ENCODE measurements at regions not wholly inside any gene's neighbourhood (a gene's known extent, or its start where the extent isn't known, plus 50 kb on each side); places are given as distances from the start of the nearest gene placed in this dataset.
"Not testable (repeated sequence)": the region's sequence is repeated elsewhere in the genome, so short reads cannot be mapped to it uniquely, and the experiment has no call there.

- DNase-seq (ENCODE audit: low spot score): no peak
Measured at GRCh38 chr9:27673641-27674040, 100.4 kb upstream of the C9orf72 start.

GRCh38 chr9:27675354-27675753 is 102.1 kb upstream of the C9orf72 start:
- peak; percentile 54 for DNase-seq (ENCODE audit: low spot score)

- DNase-seq (ENCODE audit: low spot score): no peak
Measured at GRCh38 chr9:27676827-27677226, 103.5 kb upstream of the C9orf72 start.

- no peak for DNase-seq (ENCODE audit: low spot score)
Measured at GRCh38 chr9:27679338-27679737, 106.1 kb upstream of the C9orf72 start.

- DNase-seq (ENCODE audit: low spot score): no peak
Measured at GRCh38 chr9:27683181-27683580, 109.9 kb upstream of the C9orf72 start.

- DNase-seq (ENCODE audit: low spot score): no peak
Measured at GRCh38 chr9:27688954-27689353, 115.7 kb upstream of the C9orf72 start.

GRCh38 chr9:27690816-27691215 is 117.5 kb upstream of the C9orf72 start:
- not testable (repeated sequence) for DNase-seq (ENCODE audit: low spot score)

- DNase-seq (ENCODE audit: low spot score): no peak
Measured at GRCh38 chr9:27699621-27700020, 126.3 kb upstream of the C9orf72 start.

- DNase-seq (ENCODE audit: low spot score): no peak
Measured at GRCh38 chr9:27701016-27701415, 127.7 kb upstream of the C9orf72 start.

- DNase-seq (ENCODE audit: low spot score): no peak
Measured at GRCh38 chr9:27701587-27701986, 128.3 kb upstream of the C9orf72 start.

- no peak for DNase-seq (ENCODE audit: low spot score)
Measured at GRCh38 chr9:27703216-27703980, 130.1 kb upstream of the C9orf72 start.

- no peak for DNase-seq (ENCODE audit: low spot score)
Measured at GRCh38 chr9:27711241-27711640, 138.0 kb upstream of the C9orf72 start.

- no peak for DNase-seq (ENCODE audit: low spot score)
Measured at GRCh38 chr9:27712806-27713205, 139.5 kb upstream of the C9orf72 start.

GRCh38 chr9:27714388-27714787 is 141.1 kb upstream of the C9orf72 start:
- DNase-seq (ENCODE audit: low spot score): no peak

- DNase-seq (ENCODE audit: low spot score): peak; percentile 48
Measured at GRCh38 chr9:27715651-27716050, 142.4 kb upstream of the C9orf72 start.

GRCh38 chr9:27717991-27718390 is 144.7 kb upstream of the C9orf72 start:
- DNase-seq (ENCODE audit: low spot score): no peak

- DNase-seq (ENCODE audit: low spot score): no peak
Measured at GRCh38 chr9:27719711-27720110, 146.4 kb upstream of the C9orf72 start.

GRCh38 chr9:27722866-27723265 is 149.6 kb upstream of the C9orf72 start:
- no peak for DNase-seq (ENCODE audit: low spot score)

- DNase-seq (ENCODE audit: low spot score): peak; percentile 70
Measured at GRCh38 chr9:27726244-27727081, 153.2 kb upstream of the C9orf72 start.

- no peak for DNase-seq (ENCODE audit: low spot score)
Measured at GRCh38 chr9:27732494-27732893, 159.2 kb upstream of the C9orf72 start.

- no peak for DNase-seq (ENCODE audit: low spot score)
Measured at GRCh38 chr9:27743490-27743889, 170.2 kb upstream of the C9orf72 start.

- no peak for DNase-seq (ENCODE audit: low spot score)
Measured at GRCh38 chr9:27747450-27747849, 174.2 kb upstream of the C9orf72 start.

GRCh38 chr9:27749838-27750237 is 176.6 kb upstream of the C9orf72 start:
- DNase-seq (ENCODE audit: low spot score): no peak
